NCI-H1105 treated with DMSO at 0.1 percent for 48 hours (cell line): ENCODE measurements at regions not wholly inside any gene's neighbourhood (a gene's known extent, or its start where the extent isn't known, plus 50 kb on each side); places are given as distances from the start of the nearest gene placed in this dataset.

Source experiments
- DNase-seq: peaks from one replicate; lab custom pipeline; 2025; lab: John Stamatoyannopoulos, UW

DNA sequence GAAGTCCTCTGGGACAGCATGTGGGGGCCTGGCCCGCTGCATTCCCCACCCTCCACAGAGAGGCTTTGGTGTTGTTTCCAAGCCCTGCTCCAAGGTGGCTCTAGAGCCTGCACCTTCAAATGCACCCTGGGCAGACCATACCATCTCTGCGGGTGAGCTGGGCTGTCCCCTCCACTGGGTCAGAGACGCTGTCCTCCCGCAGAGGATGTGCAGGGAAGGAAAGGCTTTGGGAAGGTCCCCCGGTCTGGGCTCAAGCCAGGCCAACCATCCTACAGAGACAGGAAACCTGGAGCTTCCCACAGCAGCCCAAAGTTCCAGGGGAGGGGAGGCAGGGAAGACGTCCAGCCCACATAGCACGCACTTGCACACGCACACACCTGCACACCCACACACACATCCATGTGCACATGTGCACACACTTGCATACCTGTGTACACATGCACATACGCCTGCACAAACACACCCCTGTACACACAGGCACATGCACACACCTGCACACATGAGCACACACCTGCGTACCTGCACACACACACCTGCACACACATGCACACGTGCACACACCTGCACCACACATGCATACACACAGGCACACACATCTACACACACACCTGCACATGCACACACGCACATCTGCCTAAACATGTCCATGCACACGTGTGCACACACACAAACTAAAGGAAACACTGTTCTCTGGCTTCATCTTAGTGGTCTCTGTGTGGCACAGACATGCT, 155.4 kb downstream of the ERMARD start:
- no peak for DNase-seq

DNA sequence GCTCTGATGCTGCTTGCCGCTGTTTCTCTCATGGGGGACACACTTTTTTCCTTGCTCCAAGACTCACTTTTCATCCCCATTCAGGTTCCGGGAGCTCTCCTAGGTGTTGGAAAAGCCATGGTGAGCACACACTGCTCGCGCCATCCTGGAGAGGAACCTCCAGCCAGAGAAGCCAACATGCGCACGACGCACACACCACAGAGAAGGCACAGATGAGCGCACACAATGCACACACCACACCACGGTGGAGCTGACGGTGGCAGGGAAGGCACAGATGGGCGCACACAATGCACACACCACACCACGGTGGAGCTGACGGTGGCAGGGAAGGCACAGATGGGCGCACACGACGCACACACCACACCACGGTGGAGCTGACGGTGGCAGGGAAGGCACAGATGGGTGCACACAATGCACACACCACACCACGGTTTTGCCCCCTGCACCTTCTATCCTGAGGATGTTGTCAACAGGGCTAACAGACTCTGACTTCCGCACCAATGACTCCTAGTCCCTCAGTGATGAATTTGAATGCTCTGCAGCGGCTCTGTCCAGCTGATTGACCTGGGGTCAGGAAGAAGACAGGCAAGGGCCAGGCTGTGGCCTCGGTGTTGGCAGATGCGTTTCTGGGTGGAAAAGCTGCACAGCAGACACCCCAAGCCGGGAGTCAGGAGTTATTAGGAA, 154.7 kb downstream of the ERMARD start:
- DNase-seq = no peak

DNA sequence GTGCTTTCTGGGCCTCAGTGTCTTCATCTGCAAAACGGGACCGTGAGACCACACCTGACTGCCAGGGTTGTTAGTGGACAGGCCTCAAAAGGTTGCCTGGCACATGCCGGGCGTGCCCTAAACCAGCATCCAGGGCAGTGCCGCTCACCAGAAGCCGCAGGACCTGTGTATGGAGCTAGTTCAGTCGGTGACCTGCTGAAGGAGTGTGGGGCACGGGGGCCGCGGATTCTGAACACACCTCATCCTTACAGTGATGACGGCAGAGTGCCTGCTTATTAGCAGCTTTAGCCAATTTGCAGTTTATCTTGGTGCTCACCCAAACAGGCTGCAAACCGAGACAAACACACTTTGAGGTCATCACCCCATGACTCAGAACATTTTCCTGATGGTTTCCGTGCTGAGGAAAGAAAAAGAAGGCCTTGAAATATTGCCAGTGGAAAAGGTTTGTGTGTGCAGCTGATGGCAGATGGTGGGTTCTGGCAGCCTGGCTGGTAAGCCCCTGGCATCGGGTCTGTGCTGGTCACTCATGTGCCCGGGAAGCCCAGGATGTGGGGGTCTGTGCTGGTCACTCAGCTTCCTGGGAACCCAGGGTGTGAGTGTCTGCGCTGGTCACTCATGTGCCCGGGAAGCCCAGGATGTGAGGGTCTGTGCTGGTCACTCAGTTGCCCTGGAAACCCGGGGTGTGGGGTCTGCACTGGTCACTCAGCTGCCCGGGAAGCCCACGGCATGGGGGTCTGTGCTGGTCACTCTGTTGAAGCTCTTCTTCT, 153.8 kb downstream of the ERMARD start:
- no peak for DNase-seq

DNA sequence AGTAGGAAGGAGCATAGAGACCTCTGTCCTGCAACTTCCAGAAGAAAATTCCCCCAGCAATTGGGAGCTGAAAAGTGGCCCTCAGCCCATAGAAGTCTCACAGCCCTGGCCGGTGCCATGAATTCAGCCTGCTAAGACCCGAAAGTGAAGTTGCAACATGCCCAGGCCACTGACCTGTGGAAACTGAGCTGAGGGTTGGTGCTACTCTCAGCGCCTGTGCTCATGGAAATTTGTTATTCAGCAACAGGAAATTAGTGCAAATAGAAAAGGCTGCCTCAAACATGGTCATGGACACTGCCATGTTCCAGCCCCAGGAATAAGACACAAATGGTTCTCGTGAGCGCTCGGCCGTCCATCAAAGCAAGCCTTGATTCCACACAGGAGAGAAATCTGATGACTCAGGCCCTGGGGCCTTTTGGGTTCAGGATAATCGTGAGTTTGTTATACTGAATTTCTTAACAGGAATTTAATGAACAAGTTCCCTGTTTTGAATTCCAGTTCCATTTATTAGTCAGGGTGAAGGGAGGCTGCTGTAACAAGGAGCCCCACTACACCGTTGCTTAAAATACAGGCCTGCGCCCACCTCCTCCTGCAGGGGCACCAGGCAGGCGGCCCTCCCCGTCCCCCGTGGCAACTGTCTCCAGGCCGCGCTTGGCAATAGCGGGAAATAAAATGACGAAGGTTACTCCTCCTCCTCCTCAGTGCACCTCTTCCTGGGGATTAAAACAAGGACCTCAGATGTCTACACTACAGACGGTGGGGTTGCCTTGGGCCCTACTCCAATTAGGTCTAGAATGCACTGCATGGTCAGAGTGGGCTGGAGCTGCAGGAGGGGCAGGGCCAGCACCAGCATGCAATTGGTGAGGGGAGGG, 152.9 kb downstream of the ERMARD start:
- DNase-seq = no peak

DNA sequence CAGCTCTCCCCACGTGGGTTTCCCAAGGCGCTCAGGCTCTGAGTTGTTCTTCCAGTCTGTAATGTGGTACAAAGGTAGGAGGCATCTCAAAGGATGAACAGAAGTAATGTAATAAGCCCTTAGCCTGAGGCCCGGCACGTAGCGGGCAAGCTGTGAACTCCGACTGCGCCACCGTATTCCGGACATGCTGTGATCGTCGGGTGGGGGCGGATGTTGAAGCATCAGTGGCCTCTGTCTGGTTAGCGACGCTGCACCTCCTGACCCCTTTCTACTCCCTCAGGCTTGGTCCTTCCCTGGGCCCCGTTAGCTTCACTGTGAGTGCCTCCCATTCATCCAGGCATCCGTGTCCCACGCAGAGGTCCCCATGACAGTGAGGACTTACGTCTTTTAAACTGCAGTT, 151.7 kb downstream of the ERMARD start:
- DNase-seq = no peak

DNA sequence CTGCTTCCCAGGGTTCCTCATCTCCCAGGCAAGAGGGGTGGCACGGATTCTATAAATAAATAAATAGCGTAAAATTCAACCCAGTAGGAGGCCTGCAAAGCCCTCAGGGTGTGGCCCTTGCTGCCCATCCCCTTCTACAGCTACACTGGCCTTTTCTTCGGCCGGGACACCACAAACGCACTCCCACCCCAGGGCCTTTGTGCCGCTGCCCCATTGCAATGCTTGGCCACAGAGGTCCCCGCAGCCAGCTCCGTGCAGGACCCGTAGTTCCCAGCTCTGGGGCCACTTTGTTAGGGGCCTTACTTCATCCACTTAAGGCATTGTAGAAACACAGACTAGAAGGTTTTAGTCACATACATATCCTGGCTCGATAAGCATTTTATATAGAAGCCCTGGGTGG, 151.2 kb downstream of the ERMARD start:
- DNase-seq = no peak

DNA sequence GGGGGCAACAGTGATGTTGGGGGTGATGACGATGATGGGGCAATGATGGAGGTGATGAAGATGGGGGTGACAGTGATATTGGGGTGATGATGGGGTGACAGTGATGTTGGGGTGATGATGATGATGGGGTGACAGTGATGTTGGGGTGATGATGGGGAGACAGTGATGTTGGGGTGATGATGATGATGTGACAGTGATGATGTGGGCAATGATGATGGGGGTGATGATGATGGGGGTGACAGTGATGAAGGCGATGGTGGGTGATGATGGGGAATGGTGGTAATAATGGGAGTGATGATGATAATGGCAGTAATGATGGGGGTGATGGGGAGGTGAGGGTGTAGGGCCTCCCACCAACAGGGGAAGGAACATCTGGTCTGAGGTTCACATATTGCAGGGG, 150.6 kb downstream of the ERMARD start:
- DNase-seq = no peak

DNA sequence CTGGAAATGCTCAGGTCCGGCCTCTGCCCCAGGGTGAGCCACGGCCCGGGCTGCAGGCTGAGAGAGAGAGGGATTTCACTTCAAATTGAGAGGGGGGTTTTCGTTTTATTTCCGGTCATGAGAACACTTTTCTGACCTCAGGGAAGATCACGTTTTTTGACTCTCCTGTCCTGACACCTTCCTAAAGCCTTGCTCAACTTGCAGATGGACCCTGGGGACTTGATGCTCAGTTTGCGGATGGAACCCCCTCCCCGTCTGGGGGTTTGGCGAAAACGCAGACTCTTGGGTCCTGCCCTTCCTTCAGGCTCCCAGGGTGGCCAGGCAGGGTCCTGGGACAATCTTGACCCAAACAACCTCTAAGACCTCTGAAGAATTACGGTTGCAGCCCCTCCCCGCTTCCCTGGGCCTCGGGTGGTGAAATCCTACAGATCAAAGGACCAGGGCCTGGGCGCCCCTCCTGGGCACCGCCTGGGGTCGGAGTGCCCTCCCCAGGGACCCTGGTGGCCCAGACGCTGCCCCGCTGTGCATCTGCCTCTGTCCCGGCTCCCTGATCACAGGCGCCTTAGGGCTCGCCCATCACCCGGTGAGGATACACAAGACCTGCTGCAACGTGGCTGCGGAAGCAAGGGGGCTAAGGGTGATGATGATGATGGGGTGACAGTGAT, 148.2 kb downstream of the ERMARD start:
- no peak for DNase-seq

DNA sequence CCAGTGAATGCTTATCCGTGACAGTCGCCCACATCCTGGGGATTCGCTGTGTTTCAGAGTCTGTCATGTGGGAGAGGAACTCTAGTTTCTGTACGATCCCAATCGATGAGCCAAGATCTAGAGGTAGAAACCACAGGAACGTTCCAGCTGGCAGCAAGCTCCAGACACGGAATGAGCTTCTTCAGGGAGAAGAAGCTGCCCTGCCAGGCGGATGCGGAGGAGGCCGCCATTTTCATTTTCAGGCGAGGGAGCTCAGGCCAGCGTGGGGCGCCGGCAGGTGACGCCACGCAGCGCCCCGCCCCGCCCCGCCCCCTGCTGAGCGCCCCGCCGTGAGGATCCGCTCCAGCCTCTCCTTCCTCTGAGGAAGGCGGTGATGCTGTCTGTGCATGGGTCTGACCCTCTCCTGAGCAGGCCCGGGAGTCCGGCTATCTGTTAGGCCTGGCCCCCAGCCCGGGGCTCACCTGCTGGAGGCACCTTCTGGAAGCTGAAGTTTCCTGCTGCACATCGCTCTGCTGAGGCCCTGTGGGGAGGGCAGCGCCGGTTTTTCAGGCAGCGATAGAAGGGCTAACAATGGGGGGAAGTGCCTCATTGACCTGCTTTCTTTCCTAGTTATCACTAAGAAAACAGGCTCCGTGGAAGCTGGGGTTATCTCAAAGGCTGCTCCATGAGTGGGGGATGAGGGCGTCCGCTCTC, 147.5 kb downstream of the ERMARD start:
- DNase-seq = no peak

DNA sequence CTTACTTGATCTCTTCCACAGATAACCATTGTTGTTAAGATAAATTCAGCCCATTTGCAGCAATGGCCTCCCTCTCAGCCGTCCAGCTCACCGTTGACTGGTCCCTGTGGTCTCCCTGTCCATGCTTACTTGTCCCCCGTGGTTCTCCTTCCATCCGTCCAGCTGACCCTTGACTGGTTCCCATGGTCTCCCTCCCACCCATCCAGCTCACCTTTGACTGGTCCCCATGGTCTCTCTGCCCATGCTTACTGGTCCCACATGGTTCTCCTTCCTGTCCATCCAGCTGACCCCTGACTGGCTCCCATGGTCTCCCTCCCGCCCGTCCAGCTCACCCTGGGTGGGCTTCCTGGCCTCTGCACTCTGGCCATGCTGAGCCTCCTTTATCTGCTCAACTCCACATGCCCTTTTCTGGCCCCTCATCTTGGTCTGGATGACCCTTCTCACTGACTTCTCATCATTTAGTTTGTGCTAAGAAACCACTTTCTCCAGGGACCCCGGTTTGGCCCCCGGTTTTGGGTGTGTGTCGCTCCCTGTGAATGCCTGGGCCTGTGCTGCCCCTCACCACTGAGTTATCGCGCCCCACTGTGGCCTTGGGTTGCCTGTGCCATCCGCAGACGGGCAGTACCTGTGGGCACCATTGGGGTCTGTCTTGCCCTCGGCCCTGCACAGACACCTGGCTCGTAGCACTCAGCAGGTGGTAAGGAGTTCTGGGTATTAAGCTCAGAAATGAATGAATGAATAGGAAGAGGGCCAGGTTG, 146.4 kb downstream of the ERMARD start:
- no peak for DNase-seq

DNA sequence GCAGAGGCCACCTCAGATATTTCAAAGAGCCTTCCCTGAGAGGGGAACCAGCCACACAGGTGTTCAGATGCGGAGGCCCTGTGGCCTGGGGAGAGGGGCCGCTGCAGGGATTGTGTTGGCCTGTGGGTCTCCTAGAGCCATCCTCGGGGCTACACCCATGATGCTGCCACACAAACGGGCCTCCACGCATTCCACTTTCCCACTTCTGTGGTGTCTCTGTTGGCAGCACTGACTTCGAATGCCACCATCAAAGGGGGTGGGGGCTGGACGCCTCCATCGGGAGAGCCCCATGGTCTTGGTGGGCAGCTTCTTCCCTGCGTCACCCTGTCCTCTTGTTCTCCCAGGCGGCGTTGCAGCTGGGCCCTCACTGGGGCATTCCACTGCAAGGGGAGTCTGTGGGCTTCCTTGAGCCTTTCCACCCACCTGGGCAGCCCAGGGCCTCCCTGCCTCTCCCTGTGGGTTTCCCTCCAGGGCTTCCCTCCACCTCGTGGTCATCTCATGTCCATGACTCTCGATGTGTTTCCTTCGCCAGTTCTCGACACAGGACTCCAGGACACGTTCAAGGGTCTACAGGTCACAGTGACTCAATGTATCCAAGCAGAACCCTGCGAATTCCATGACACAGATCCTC, 145.5 kb downstream of the ERMARD start:
- DNase-seq = no peak

DNA sequence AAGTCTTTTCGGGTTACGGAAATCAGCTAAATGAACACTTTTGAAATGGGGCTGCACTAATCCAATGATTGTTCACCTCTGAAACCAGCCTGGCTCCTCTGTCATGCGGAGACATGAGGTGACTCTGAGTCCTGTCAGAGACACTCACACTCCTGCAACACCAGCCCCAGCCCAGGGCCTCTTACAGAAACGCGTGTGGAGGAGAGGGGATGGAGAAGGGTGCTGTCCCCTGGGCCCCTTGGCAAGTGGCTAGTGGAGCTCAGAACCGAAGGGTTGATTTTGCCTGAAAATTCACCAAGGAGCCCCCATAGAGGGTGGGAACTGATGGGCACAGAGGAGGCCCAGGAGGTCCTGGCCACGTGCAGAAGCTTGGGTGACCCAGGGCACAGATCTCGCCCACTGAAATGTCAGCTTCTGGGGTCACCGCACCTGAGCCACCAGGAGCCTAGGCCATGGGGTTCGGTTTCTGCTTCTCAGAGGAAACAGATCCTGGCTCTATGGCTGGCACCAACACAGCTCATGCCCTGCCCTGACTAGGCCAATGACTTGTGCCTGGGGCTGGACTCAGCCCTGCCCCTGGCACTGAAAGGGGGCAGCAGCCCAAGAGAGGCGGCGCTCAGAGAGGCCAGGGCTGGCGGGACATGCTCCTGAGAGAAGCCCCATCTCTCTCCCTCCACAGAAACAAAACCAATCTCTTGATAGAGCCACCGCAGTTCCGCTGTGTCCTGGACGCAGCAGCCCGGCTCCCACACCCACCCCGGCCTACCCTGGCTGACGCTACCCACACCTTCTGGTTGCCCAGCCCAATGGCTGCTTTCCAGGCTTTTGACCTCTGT, 144.7 kb downstream of the ERMARD start:
- no peak for DNase-seq

DNA sequence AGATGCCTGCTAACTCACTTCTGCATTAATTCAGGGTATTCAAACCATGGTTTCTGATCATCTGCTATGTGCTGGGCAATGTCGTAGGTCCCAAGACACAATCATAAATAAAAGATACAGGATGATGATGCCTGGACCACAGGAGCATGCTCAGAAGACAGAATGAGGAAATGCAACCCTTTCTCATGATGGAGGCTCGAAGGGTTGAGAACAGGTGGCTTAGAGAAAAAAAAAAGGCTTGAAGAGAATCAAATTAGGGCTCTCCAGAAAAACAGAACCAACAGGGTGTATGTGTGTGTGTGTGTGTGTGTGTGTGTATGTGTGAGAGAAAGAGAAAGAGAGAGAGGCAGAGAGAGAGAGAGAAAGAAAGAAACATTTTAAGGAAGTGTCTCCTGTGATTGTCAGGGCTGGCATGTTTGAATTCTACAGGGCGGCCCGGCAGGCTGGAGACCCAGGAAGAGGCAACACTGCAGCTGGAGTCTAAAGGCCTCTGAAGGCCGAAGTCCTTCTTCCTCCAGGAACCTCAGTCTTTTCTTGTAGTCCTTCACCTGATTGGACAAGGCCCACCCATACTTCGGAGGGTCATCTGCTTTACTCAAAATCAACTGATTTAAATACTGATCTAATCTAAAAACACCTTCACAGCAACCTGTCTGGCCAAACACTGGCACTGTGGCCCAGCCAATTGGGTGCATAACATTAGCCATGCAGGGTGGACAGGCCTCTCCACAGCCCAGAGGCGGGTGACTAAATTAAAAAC, 143.8 kb downstream of the ERMARD start:
- no peak for DNase-seq

DNA sequence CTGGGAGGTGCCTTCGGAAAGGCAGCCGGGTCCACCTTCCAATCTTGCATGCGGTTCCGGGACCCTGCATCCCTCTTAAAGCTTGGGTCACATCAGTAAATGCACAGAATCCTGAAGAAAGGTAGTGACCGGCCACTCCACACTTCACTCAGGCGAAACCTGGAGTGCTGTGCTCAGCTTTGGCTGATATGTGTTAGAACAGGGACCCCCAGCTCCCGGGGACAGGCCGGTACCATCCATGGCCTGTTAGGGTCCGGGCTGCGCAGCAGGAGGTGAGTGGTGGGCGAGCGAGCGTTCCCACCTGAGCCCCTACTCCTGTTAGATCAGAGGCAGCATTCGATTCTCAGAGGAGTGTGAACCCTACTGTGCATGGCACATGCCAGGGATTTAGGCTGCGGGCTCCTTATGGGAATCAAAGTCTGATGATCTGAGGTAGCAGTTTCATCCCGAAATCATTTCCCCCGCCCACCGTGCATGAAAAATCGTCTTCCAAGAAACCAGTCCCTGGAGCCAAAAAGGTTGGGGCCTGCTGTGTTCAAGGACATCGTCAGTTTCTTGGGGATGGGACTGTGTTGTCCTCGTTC, 143.0 kb downstream of the ERMARD start:
- no peak for DNase-seq

DNA sequence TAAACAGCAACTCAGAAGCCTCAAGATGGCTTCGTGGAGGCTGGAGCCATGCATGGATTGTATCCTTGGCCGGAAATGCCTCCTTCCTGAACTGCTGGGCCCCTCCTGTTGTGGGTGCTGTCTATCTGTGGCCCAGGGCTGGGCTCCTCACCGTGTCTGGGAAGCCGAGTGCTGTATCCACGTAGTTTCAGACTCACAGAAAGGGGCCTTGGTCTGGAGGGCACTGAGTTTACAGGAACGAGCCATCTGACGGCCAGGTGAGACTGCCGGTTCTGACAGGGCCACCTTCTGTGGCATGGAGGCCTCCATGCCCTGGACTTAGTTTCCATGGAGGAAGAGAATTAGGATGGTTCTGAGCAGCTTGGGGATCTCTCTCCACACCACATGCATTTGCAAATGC, 142.2 kb downstream of the ERMARD start:
- DNase-seq = no peak

DNA sequence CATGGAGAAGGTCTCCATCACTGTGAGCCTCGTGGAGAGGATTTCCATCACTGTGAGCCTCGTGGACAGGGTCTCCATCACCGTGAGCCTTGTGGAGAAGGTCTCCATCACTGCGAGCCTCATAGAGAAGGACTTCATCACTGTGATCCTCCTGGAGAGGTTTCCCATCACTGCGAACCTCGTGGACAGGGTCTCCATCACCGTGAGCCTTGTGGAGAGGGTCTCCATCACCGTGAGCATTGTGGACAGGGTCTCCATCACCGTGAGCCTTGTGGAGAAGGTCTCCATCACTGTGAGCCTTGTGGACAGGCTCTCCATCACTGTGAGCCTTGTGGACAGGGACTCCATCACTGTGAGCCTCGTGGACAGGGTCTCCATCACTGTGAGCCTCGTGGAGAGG, 140.4 kb downstream of the ERMARD start:
- no peak for DNase-seq

DNA sequence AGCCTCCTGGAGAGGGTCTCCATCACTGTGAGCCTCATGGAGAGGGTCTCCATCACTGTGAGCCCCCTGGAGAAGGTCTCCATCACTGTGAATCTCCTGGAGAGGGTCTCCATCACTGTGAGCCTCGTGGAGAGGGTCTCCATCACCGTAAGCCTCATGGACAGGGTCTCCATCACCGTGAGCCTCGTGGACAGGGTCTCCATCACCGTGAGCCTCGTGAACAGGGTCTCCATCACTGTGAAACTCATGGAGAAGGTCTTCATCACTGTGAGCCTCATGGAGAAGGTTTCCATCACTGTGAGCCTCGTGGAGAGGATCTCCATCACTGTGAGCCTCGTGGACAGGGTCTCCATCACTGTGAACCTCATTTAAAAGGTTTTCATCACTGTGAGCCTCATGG, 140.0 kb downstream of the ERMARD start:
- no peak for DNase-seq

DNA sequence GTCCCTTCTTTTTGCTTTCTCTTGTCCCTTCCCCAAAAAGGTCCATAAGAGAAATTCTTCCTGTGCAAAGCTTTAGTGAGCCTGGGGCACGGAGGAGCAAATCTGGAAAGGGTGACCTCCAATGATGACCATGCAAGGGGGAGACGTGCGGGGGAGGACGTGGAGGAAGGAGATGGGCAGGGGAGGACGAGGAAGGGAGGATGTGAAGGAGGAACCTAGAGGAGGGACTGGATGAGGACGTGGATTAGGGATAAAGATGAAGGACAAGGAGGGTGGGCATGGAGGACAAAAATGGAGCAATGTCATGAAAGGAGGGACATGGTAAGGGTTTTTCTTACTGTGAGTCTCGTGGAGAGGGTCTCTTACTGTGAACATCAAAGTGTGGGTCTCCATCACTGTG, 139.5 kb downstream of the ERMARD start:
- DNase-seq = no peak
